Vagina (tissue), 2 donors: ENCODE measurements at regions not wholly inside any gene's neighbourhood (a gene's known extent, or its start where the extent isn't known, plus 50 kb on each side); places are given as distances from the start of the nearest gene placed in this dataset.

Experiments used
- DNase-seq, 2 donors: peaks; one replicate each; pipeline ENCODE4 v3.0.0-alpha.2; 2017; ENCODE audit errors: extremely low spot score in 2 of 2
- H3K27ac ChIP-seq: fragments of 200-600 bp; sonication (generic); one replicate; pipeline ENCODE4 v1.5.1; 2019
- H3K27me3 ChIP-seq: fragments of 200-600 bp; sonication (generic); one replicate; pipeline ENCODE4 v1.5.1; 2019
- H3K36me3 ChIP-seq, 2 donors: fragments of 200-600 bp; sonication (generic); one replicate each; pipeline ENCODE4 v1.5.1; 2017 to 2019
- H3K4me1 ChIP-seq: fragments of 200-600 bp; sonication (generic); one replicate; pipeline ENCODE4 v1.5.1; 2019
- H3K4me3 ChIP-seq, 2 donors: fragments of 200-600 bp; sonication (generic); 1 replicate in 1 of 2; 2 replicates in 1 of 2; pipeline ENCODE4 v1.5.1; 2016 to 2019
- H3K9me3 ChIP-seq: fragments of 200-600 bp; sonication (generic); one replicate; pipeline ENCODE4 v1.5.1; 2019
- POLR2A ChIP-seq, 2 donors: fragments of 450-650 bp; IDR thresholded peaks; one replicate each; pipeline ENCODE4 v1.6.1; 2017; ENCODE audit warnings: antibody characterized with exemption in 2 of 2, mild to moderate bottlenecking in 2 of 2, moderate library complexity in 2 of 2
- POLR2AphosphoS5 ChIP-seq, 2 donors: sonication (generic); formaldehyde crosslinking; IDR thresholded peaks; one replicate each; pipeline ENCODE4 v1.9.0; 2017; ENCODE audit warnings: antibody characterized with exemption in 2 of 2, mild to moderate bottlenecking in 2 of 2, low read depth in 1 of 2; ENCODE audit not compliant: insufficient read depth in 1 of 2
- intact Hi-C: fragments of 100-400 bp; cut with DNase I; formaldehyde crosslinking; loops from one replicate; pipeline ENCODE4 v1.15.1; 2023
- TF ChIP-seq, protein P1 (sequence below), 3 experiments: fragments of 450-650 bp in 2 of 3; fragments of 200-600 bp in 1 of 3; sonication (generic) in 1 of 3; IDR thresholded peaks; one replicate each; pipeline ENCODE4 v1.5.1; 2017 to 2019; ENCODE audit warnings: antibody characterized with exemption in 3 of 3, mild to moderate bottlenecking in 2 of 3, moderate library complexity in 2 of 3

DNA sequence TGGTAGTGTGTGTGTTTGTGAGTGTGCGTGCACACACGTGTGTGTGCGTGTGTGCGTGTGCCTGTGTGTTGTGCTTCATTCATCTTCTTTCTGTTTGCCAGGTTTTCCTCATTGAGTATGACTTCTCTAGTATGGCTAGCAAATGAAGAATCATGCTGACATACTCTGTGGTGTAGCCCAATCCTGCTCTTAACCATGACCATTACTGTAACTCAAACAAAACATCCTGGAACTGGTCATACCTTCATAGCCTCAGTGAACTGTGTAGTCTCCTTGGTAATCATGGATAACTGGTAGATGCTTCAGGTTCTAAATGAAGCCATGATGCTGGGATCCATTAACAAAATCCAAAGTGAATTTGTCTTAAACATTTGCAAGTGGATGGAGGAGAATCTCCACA is 1117.7 kb downstream of the BCL11B start:
- no peak for DNase-seq
- intact Hi-C loops: no loop called here
- Histone ChIP-seq H3K4me3 (no peak overlapping the region), H3K4me1 (no peaks in the 10 kb centered on the region), H3K27me3 (no peaks in the 10 kb centered on the region), H3K27ac (no peak overlapping the region), H3K9me3 (no peaks in the 10 kb centered on the region), H3K36me3 (no peaks in the 10 kb centered on the region)
- no peak for TF ChIP-seq POLR2A (IDR thresholded peaks at IDR 0.05)
- TF ChIP-seq, protein P1, sequence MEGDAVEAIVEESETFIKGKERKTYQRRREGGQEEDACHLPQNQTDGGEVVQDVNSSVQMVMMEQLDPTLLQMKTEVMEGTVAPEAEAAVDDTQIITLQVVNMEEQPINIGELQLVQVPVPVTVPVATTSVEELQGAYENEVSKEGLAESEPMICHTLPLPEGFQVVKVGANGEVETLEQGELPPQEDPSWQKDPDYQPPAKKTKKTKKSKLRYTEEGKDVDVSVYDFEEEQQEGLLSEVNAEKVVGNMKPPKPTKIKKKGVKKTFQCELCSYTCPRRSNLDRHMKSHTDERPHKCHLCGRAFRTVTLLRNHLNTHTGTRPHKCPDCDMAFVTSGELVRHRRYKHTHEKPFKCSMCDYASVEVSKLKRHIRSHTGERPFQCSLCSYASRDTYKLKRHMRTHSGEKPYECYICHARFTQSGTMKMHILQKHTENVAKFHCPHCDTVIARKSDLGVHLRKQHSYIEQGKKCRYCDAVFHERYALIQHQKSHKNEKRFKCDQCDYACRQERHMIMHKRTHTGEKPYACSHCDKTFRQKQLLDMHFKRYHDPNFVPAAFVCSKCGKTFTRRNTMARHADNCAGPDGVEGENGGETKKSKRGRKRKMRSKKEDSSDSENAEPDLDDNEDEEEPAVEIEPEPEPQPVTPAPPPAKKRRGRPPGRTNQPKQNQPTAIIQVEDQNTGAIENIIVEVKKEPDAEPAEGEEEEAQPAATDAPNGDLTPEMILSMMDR (IDR thresholded peaks at IDR 0.05): no peak
- TF ChIP-seq POLR2AphosphoS5 (IDR thresholded peaks at IDR 0.05; ENCODE audit: insufficient read depth in 1 of 2, low read depth in 1 of 2): no peak

DNA sequence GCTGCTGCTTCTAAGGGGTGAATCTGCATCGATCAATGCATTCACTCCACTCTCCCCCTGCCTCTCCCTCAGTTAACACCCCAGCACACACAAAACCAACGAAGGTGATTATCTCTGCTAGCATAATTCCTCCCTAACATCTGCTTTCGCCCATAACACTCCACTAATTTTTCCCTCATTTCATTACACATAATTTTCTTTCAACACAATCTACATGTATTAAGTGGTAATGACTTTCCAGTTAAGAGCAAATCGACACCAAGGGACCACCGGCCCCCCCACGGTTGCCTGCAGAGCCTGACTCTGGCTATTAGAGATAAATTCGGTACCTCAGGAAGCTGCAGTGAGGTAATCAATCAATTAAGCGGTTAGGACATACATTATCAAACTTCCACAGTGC is 1115.6 kb downstream of the BCL11B start:
- no peak for DNase-seq

DNA sequence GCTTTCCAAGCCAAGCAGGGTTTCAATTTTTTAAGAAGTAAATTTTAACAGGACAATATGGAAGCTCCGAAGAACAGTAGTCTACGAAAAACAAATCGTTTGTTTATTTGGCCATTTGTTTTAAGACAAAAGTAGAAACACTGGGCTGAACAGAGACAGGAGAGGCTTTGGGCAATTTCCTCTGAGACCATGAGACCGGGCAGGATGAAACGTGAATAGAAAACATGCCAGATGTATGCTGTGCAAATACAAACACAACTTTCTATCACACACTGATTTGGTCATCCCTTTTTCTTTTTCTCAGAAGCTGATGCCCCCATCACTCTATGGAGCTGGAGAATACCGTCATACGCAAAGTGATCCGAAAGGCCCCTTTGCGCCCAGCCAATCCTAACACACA is 1111.1 kb downstream of the BCL11B start:
- no peaks in the 10 kb centered on the region for H3K4me1 ChIP-seq
- H3K4me3 ChIP-seq: no peak overlapping the region
- H3K27me3 ChIP-seq: no peaks in the 10 kb centered on the region
- no peak for DNase-seq
- H3K9me3 ChIP-seq: no peaks in the 10 kb centered on the region
- no peak for TF ChIP-seq POLR2A (IDR thresholded peaks at IDR 0.05)
- TF ChIP-seq, protein P1 (IDR thresholded peaks at IDR 0.05): no peak
- no peak for TF ChIP-seq POLR2AphosphoS5 (IDR thresholded peaks at IDR 0.05; ENCODE audit: insufficient read depth in 1 of 2, low read depth in 1 of 2)
- no peak overlapping the region for H3K27ac ChIP-seq
- H3K36me3 ChIP-seq: no peaks in the 10 kb centered on the region
- intact Hi-C loops: no loop called here

More for the DNA sequence above, 1115.6 kb downstream of the BCL11B start:
- Histone ChIP-seq H3K27ac (no peak overlapping the region), H3K36me3 (no peaks in the 10 kb centered on the region), H3K4me3 (no peak overlapping the region), H3K27me3 (no peaks in the 10 kb centered on the region), H3K4me1 (no peaks in the 10 kb centered on the region), H3K9me3 (no peaks in the 10 kb centered on the region)
- intact Hi-C loops: no loop called here
- TF ChIP-seq, protein P1 (IDR thresholded peaks at IDR 0.05): no peak
- no peak for TF ChIP-seq POLR2A (IDR thresholded peaks at IDR 0.05)
- TF ChIP-seq POLR2AphosphoS5 (IDR thresholded peaks at IDR 0.05; ENCODE audit: insufficient read depth in 1 of 2, low read depth in 1 of 2): no peak

DNA sequence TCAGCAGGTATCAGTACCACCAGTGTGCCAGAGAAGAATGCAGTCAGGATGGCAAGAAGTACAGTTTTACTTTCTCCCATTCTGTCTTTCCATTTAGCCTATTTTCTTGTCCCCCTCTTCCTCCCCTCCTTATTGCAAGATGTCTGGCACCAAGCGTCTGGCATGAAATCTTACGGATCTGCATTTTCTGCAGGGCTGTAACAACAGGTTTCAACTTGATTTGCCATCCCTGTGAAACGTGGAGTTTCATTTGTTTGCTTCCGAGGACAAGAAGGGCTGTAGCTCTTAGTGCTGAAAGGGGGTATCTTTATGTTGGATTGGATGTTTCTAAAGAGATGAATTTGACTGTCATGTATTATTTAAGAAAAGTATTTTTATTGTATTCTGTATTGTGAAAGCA is 1110.6 kb downstream of the BCL11B start:
- no peaks in the 10 kb centered on the region for H3K36me3 ChIP-seq
- H3K9me3 ChIP-seq: no peaks in the 10 kb centered on the region
- H3K27ac ChIP-seq: no peak overlapping the region
- no peak for DNase-seq
- H3K27me3 ChIP-seq: no peaks in the 10 kb centered on the region
- no peak overlapping the region for H3K4me3 ChIP-seq
- TF ChIP-seq POLR2A (IDR thresholded peaks at IDR 0.05) (no peak), POLR2AphosphoS5 (IDR thresholded peaks at IDR 0.05; ENCODE audit: insufficient read depth in 1 of 2, low read depth in 1 of 2) (no peak)
- TF ChIP-seq, protein P1 (IDR thresholded peaks at IDR 0.05): no peak
- H3K4me1 ChIP-seq: no peaks in the 10 kb centered on the region
- intact Hi-C loops: no loop called here

DNA sequence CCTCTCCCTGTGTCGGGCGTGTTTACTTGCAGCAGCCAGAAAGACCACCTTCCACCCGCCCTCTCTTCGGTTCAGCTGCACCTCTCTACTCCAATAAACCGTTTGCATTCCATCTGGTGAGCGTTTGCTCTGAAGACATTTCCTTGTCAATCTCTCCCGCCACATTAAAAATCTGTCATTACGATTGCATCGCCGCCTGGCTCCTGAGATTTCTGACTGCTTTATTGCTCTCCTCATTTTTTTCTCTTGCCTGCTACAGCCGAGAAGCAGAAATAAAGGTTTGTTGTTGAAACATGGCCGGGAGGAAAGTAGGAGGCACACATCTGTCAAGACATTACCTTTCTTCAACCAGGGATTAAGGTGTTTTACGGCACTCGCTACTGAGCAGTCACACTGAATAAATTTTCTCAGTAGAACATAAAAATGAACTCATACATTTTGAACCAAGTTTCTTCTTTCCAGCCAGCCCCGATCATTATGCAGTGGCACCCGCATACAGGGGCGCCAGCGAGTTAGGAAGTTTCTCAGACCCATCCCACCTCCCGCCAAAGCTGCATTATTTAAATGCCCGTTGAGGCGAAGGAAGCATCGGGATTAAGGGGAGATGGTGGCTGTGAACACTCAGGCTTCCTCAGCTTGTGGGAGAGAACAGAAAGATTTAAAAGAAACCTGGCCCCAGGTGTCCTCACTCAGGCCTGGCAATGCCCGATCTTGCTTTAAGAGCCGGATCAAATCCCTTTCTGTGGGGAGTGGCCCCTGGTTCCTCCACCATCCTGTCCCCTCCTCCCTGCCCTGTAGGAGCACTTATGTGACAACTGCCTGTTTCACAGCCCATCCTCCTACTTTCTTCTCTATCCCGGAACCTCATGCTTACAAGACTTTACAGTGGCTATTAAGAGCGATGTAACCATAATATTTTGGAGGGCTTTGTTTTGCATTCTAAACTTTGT is 1108.9 kb downstream of the BCL11B start:
- Histone ChIP-seq H3K36me3 (no peaks in the 10 kb centered on the region), H3K4me3 (no peak overlapping the region), H3K27me3 (no peaks in the 10 kb centered on the region), H3K4me1 (no peaks in the 10 kb centered on the region), H3K9me3 (no peaks in the 10 kb centered on the region), H3K27ac (no peak overlapping the region)
- DNase-seq: no peak
- intact Hi-C loops: no loop called here
- no peak for TF ChIP-seq POLR2A (IDR thresholded peaks at IDR 0.05)
- no peak for TF ChIP-seq POLR2AphosphoS5 (IDR thresholded peaks at IDR 0.05; ENCODE audit: insufficient read depth in 1 of 2, low read depth in 1 of 2)
- TF ChIP-seq, protein P1 (IDR thresholded peaks at IDR 0.05): no peak
